Erythroblast (primary cell): ENCODE measurements at regions not wholly inside any gene's neighbourhood (a gene's known extent, or its start where the extent isn't known, plus 50 kb on each side); places are given as distances from the start of the nearest gene placed in this dataset.
"Not testable (repeated sequence)": the region's sequence is repeated elsewhere in the genome, so short reads cannot be mapped to it uniquely, and the experiment has no call there.

Experiments
- GATA1 ChIP-seq: IDR thresholded peaks from 2 replicates; pipeline ENCODE4 v1.6.1; 2011; ENCODE audit warnings: low read depth, mild to moderate bottlenecking, control low read depth, low read length, moderate library complexity
- POLR2A ChIP-seq: IDR thresholded peaks from 2 replicates; pipeline ENCODE4 v1.6.1; 2011; ENCODE audit warnings: mild to moderate bottlenecking, low read length

DNA sequence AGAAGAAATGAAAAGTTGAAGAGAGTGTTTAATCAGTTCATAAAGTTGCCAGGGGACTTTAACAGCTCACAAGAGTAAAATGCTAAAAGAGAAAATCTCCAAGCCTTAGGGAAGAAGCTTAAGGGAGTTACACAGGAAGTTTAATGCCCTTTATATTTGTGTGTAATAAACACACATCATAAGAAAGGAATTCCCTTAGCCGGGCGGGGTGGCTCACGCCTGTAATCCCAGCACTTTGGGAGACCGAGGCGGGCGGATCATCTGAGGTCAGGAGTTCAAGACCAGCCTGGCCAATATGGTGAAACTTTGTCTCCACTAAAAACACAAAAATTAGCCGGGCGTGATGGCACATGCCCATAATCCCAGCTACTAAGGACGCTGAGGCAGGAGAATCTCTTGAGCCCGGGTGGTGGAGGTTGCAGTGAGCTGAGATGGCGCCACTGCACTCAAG lies 95.4 kb upstream of the CAB39 start:
- TF ChIP-seq GATA1, POLR2A: not testable (repeated sequence)
